NT2/D1 (cell line): ENCODE measurements at regions not wholly inside any gene's neighbourhood (a gene's known extent, or its start where the extent isn't known, plus 50 kb on each side); places are given as distances from the start of the nearest gene placed in this dataset.
"Not testable (repeated sequence)": the region's sequence is repeated elsewhere in the genome, so short reads cannot be mapped to it uniquely, and the experiment has no call there.

Source experiments
- SUZ12 ChIP-seq: IDR thresholded peaks from 2 replicates; pipeline ENCODE4 v1.6.1; 2011; ENCODE audit not compliant: insufficient read length, insufficient read depth; ENCODE audit errors: extremely low read depth
- YY1 ChIP-seq: IDR thresholded peaks from 2 replicates; pipeline ENCODE4 v1.6.1; 2011; ENCODE audit not compliant: insufficient read length, insufficient read depth
- ZNF274 ChIP-seq: IDR thresholded peaks from 2 replicates; pipeline ENCODE4 v1.6.1; 2011; ENCODE audit warnings: mild to moderate bottlenecking, low read depth, low read length

DNA sequence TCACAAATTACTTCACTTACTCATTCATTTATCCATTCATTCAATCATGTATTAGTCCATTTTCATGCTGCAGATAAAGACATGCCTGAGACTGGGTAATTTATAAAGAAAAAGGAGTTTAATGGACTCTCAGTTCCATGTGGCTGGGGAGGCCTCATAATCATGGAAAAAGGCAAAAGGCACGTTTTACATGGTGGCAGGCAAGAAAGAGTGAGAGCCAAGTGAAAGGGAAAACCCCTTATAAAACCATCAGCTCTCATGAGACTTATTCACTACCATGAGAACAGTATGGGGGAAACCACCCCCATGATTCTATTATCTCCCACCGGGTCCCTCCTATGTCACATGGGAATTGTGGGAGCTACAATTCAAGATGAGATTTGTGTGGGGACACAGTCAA lies 452.0 kb downstream of the MIAT start:
- not testable (repeated sequence) for TF ChIP-seq ZNF274, SUZ12, YY1
